ENCODE measurements at regions not wholly inside any gene's neighbourhood (a gene's known extent, or its start where the extent isn't known, plus 50 kb on each side); places are given as distances from the start of the nearest gene placed in this dataset.

- no peak for TF ChIP-seq POLR2AphosphoS5 (IDR thresholded peaks at IDR 0.05; ENCODE audit: low read depth, low read length)
- no peak for TF ChIP-seq REST (IDR thresholded peaks at IDR 0.05; ENCODE audit: insufficient read depth in 1 of 2, low read depth in 2 of 2, low read length in 2 of 2)
- TF ChIP-seq SIN3A (IDR thresholded peaks at IDR 0.05; ENCODE audit: borderline replicate concordance, insufficient read depth, low read length), result no peak
- TF ChIP-seq TAF1 (IDR thresholded peaks at IDR 0.05; ENCODE audit: borderline replicate concordance, insufficient read depth, low read length), result no peak
- TF ChIP-seq FOXP2 (optimal IDR thresholded peaks at IDR 0.05; ENCODE audit: borderline replicate concordance, extremely low read depth, extremely low read length, insufficient read depth), result no peak
Measured at GRCh38 chr6:890995-891394, 198.1 kb upstream of the EXOC2 start.
